GM23338 (cell line): ENCODE measurements at regions not wholly inside any gene's neighbourhood (a gene's known extent, or its start where the extent isn't known, plus 50 kb on each side); places are given as distances from the start of the nearest gene placed in this dataset.

ENCODE experiments used
- ATAC-seq: fragments of 200-7000 bp; cut with Tn5 transposase; 3 replicates; pipeline ENCODE4 v1.9.1; 2020
- DNase-seq: peaks from one replicate; pipeline ENCODE4 v3.0.0-alpha.2; 2015; ENCODE audit warnings: low spot score
- H2AFZ ChIP-seq: fragments of 200-600 bp; sonication (generic); 2 replicates; pipeline ENCODE4 v1.8.0; 2016; ENCODE audit warnings: antibody characterized with exemption, mild to moderate bottlenecking, moderate library complexity
- H3F3A ChIP-seq: fragments of 200-600 bp; sonication (generic); replicated peaks from 2 replicates; pipeline ENCODE4 v1.8.0; 2017; ENCODE audit warnings: antibody characterized with exemption, mixed run types, low read depth
- H3K27ac ChIP-seq: fragments of 200-600 bp; sonication (generic); 2 replicates; pipeline ENCODE4 v1.6.1; 2016; ENCODE audit warnings: low read depth
- H3K27me3 ChIP-seq: fragments of 200-600 bp; sonication (generic); 2 replicates; pipeline ENCODE4 v1.8.0; 2016; ENCODE audit warnings: mild to moderate bottlenecking, mixed run types, moderate library complexity; ENCODE audit not compliant: insufficient read depth
- H3K36me3 ChIP-seq: fragments of 200-600 bp; sonication (generic); 2 replicates; pipeline ENCODE4 v1.8.0; 2016; ENCODE audit warnings: mild to moderate bottlenecking; ENCODE audit not compliant: insufficient read depth
- H3K4me1 ChIP-seq: fragments of 200-600 bp; sonication (generic); 2 replicates; pipeline ENCODE4 v1.8.0; 2016; ENCODE audit warnings: mild to moderate bottlenecking, moderate library complexity; ENCODE audit not compliant: insufficient read depth
- H3K4me2 ChIP-seq: fragments of 200-600 bp; sonication (generic); 2 replicates; pipeline ENCODE4 v1.7.1; 2017; ENCODE audit warnings: mixed run types
- H3K4me3 ChIP-seq: fragments of 200-600 bp; sonication (generic); 2 replicates; pipeline ENCODE4 v1.6.1; 2016; ENCODE audit warnings: mixed run types
- H3K79me2 ChIP-seq: fragments of 200-600 bp; sonication (generic); replicated peaks from 2 replicates; pipeline ENCODE4 v1.8.0; 2017; ENCODE audit warnings: mild to moderate bottlenecking; ENCODE audit not compliant: insufficient read depth
- H3K9me2 ChIP-seq: fragments of 200-600 bp; sonication (generic); 2 replicates; pipeline ENCODE4 v1.8.0; 2017; ENCODE audit not compliant: insufficient read depth
- H4K20me1 ChIP-seq: fragments of 200-600 bp; sonication (generic); replicated peaks from 2 replicates; pipeline ENCODE4 v1.8.0; 2017; ENCODE audit warnings: mild to moderate bottlenecking; ENCODE audit not compliant: insufficient read depth
- H3K27ac Mint-ChIP-seq: 2 replicates; pipeline ENCODE4 v1.8.0; 2020; ENCODE audit warnings: inconsistent platforms, mild to moderate bottlenecking, moderate library complexity, mixed read lengths
- H3K27me3 Mint-ChIP-seq: 3 replicates; pipeline ENCODE4 v1.8.0; 2022; ENCODE audit warnings: low read depth, mild to moderate bottlenecking, moderate library complexity, mixed read lengths, inconsistent platforms; ENCODE audit not compliant: insufficient read depth, poor library complexity
- H3K36me3 Mint-ChIP-seq: 3 replicates; pipeline ENCODE4 v1.8.0; 2021; ENCODE audit warnings: low read depth, mild to moderate bottlenecking, inconsistent platforms, moderate library complexity, mixed read lengths
- H3K4me1 Mint-ChIP-seq: 3 replicates; pipeline ENCODE4 v1.8.0; 2020; ENCODE audit warnings: mild to moderate bottlenecking, inconsistent platforms, mixed read lengths
- H3K4me3 Mint-ChIP-seq: 3 replicates; pipeline ENCODE4 v1.8.0; 2021; ENCODE audit warnings: moderate library complexity, mild to moderate bottlenecking, inconsistent platforms, mixed read lengths
- H3K9me3 Mint-ChIP-seq: 3 replicates; pipeline ENCODE4 v1.8.0; 2020; ENCODE audit warnings: moderate library complexity, mild to moderate bottlenecking, inconsistent platforms, mixed read lengths
- EZH2phosphoT487 ChIP-seq: fragments of 200-600 bp; sonication (generic); IDR thresholded peaks from one replicate; pipeline ENCODE4 v1.8.1; 2018; ENCODE audit warnings: antibody characterized with exemption; ENCODE audit not compliant: unreplicated experiment
- JUNB ChIP-seq: IDR thresholded peaks from one replicate; pipeline ENCODE4 v1.6.1; 2016; ENCODE audit warnings: antibody characterized with exemption; ENCODE audit not compliant: unreplicated experiment
- NANOG ChIP-seq: IDR thresholded peaks from 2 replicates; pipeline ENCODE4 v1.6.1; 2016; ENCODE audit warnings: antibody characterized with exemption, borderline replicate concordance
- POLR2AphosphoS5 ChIP-seq: IDR thresholded peaks from 2 replicates; pipeline ENCODE4 v1.6.1; 2016; ENCODE audit warnings: antibody characterized with exemption, low read depth
- STAT1 ChIP-seq: IDR thresholded peaks from one replicate; pipeline ENCODE4 v1.6.1; 2016; ENCODE audit warnings: antibody characterized with exemption; ENCODE audit not compliant: unreplicated experiment
- TF ChIP-seq, protein P1 (sequence below): IDR thresholded peaks from one replicate; pipeline ENCODE4 v1.6.1; 2018; ENCODE audit warnings: antibody characterized with exemption; ENCODE audit not compliant: unreplicated experiment
- TF ChIP-seq, protein P2 (sequence below): IDR thresholded peaks from 2 replicates; pipeline ENCODE4 v1.6.1; 2016; ENCODE audit warnings: antibody characterized with exemption
- TF ChIP-seq, protein P3 (sequence below), 2 experiments: fragments of 200-600 bp in 1 of 2; sonication (generic) in 1 of 2; conservative IDR thresholded peaks; 2 replicates each; pipeline versions ENCODE4 v1.5.1 to v1.6.1; 2016 to 2017; ENCODE audit warnings: antibody characterized with exemption in 2 of 2, low read depth in 2 of 2, mild to moderate bottlenecking in 2 of 2, moderate library complexity in 1 of 2

DNA sequence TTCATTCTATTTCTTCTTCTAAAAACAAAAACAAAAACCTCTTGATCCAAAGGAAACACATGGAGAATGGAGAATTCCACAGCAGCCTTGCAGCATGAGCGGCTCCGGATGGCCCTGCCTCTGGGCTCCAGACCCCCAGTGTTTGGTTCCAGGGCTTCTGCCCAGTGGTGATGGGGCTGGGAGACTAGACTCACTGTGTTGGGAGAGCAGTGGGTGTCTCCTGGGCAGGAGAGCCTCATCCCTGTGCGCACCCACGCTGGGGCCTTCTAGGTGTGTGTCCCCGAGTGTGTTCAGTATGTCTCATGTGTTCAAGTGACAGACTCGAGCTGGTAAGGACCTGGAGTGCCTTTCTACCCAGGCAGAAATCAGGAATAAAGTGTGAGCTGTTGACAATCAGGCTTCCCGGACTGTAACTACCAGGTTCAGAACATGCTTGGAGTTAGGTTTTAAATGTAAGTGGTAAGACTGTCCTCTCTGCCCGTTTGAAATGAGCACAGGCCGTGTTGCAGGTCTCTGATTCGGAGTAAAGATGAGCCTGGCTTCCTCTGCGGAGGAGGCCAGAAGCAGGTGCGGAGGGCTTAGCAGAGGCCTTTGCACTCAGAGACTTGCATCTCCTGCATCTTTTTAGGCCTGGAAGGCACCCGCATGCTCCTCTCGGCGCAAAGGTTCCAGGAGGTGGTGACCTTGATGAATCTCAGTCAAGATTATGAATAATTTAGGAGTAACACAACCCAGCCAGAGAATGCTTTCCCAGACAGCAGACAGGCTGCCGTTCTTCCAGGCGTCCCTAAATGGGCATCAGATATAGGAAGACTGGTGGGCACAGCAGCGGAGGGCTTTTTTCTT is 253.6 kb downstream of the CDH26 start:
- ATAC-seq, result peak; percentile 56

More for the DNA sequence above, 253.6 kb downstream of the CDH26 start:
- Histone ChIP-seq H3K79me2 (no peaks in the 10 kb centered on the region), H3K4me3 (no peak overlapping the region), H3K4me1 (no peaks in the 10 kb centered on the region), H3F3A (no peaks in the 10 kb centered on the region), H3K27ac (no peak overlapping the region), H3K27me3 (no peaks in the 10 kb centered on the region), H3K9me2 (no peaks in the 10 kb centered on the region), H3K4me2 (no peak overlapping the region), H2AFZ (no peak overlapping the region), H4K20me1 (no peaks in the 10 kb centered on the region), H3K36me3 (no peaks in the 10 kb centered on the region; the same call in 1 of the 2 replicates)
- no peak for DNase-seq
- no peak overlapping the region for H3K27ac Mint-ChIP-seq
- H3K36me3 Mint-ChIP-seq, result no peaks in the 10 kb centered on the region
- peaks cover 10% of the 10 kb centered on the region; the same call in 1 of the 3 replicates for H3K4me1 Mint-ChIP-seq
- no peaks in the 10 kb centered on the region for H3K9me3 Mint-ChIP-seq
- H3K27me3 Mint-ChIP-seq, result peaks cover 13% of the 10 kb centered on the region
- no peak overlapping the region for H3K4me3 Mint-ChIP-seq
- TF ChIP-seq NANOG (no peak), POLR2AphosphoS5 (no peak), JUNB (no peak), EZH2phosphoT487 (no peak), STAT1 (no peak)
- TF ChIP-seq, protein P1, sequence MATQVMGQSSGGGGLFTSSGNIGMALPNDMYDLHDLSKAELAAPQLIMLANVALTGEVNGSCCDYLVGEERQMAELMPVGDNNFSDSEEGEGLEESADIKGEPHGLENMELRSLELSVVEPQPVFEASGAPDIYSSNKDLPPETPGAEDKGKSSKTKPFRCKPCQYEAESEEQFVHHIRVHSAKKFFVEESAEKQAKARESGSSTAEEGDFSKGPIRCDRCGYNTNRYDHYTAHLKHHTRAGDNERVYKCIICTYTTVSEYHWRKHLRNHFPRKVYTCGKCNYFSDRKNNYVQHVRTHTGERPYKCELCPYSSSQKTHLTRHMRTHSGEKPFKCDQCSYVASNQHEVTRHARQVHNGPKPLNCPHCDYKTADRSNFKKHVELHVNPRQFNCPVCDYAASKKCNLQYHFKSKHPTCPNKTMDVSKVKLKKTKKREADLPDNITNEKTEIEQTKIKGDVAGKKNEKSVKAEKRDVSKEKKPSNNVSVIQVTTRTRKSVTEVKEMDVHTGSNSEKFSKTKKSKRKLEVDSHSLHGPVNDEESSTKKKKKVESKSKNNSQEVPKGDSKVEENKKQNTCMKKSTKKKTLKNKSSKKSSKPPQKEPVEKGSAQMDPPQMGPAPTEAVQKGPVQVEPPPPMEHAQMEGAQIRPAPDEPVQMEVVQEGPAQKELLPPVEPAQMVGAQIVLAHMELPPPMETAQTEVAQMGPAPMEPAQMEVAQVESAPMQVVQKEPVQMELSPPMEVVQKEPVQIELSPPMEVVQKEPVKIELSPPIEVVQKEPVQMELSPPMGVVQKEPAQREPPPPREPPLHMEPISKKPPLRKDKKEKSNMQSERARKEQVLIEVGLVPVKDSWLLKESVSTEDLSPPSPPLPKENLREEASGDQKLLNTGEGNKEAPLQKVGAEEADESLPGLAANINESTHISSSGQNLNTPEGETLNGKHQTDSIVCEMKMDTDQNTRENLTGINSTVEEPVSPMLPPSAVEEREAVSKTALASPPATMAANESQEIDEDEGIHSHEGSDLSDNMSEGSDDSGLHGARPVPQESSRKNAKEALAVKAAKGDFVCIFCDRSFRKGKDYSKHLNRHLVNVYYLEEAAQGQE, result no peak
- TF ChIP-seq, protein P2, sequence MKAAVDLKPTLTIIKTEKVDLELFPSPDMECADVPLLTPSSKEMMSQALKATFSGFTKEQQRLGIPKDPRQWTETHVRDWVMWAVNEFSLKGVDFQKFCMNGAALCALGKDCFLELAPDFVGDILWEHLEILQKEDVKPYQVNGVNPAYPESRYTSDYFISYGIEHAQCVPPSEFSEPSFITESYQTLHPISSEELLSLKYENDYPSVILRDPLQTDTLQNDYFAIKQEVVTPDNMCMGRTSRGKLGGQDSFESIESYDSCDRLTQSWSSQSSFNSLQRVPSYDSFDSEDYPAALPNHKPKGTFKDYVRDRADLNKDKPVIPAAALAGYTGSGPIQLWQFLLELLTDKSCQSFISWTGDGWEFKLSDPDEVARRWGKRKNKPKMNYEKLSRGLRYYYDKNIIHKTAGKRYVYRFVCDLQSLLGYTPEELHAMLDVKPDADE, result no peak
- TF ChIP-seq, protein P3, sequence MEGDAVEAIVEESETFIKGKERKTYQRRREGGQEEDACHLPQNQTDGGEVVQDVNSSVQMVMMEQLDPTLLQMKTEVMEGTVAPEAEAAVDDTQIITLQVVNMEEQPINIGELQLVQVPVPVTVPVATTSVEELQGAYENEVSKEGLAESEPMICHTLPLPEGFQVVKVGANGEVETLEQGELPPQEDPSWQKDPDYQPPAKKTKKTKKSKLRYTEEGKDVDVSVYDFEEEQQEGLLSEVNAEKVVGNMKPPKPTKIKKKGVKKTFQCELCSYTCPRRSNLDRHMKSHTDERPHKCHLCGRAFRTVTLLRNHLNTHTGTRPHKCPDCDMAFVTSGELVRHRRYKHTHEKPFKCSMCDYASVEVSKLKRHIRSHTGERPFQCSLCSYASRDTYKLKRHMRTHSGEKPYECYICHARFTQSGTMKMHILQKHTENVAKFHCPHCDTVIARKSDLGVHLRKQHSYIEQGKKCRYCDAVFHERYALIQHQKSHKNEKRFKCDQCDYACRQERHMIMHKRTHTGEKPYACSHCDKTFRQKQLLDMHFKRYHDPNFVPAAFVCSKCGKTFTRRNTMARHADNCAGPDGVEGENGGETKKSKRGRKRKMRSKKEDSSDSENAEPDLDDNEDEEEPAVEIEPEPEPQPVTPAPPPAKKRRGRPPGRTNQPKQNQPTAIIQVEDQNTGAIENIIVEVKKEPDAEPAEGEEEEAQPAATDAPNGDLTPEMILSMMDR (conservative IDR thresholded peaks at IDR 0.05; ENCODE audit: low read depth in 2 of 2), result no peak
